ENCODE measurements at regions not wholly inside any gene's neighbourhood (a gene's known extent, or its start where the extent isn't known, plus 50 kb on each side); places are given as distances from the start of the nearest gene placed in this dataset.

DNA sequence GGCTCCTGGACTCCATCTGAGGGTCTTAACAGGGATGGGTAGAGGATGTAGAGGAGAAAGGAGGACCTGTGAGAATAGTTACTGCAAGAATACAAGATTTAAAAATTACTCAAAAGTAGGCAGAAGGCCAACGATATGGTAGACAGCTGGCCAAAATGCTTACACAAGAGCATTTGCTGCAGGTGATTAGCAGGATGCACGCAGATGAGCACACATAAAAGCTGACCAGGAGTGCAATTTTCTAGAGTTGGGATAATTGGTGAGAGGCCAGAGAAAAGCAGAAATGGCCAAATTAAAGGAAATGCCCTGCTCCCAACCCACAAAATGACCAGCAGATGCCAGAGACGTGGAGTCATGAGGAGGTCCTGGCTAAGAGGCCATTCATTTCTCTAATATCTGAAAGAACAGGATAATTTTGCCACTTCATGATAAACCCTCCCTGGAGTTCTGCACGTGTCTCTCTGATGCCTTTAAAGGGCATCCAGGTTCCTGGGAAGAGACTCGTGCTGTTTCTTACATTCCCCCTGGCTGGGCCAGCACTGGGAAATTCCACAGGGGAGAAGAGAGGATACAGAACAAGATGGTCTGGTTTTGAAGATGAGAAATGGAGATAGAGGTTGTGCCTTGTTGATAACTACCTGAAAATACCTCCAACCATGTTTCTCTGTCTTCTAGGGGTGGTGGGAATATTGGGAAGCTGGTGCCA is 62.3 kb upstream of the KCNA3 start:
- TF ChIP-seq TEAD4 (IDR thresholded peaks at IDR 0.05) (no peak), TAF1 (IDR thresholded peaks at IDR 0.05; ENCODE audit: low read depth) (no peak), REST (IDR thresholded peaks at IDR 0.05; ENCODE audit: low read depth) (no peak), FOXM1 (IDR thresholded peaks at IDR 0.05; ENCODE audit: borderline replicate concordance, low read depth) (no peak), USF1 (IDR thresholded peaks at IDR 0.05) (no peak), RAD21 (IDR thresholded peaks at IDR 0.05; ENCODE audit: low read depth) (no peak), EP300 (IDR thresholded peaks at IDR 0.05; ENCODE audit: borderline replicate concordance) (no peak), EGR1 (IDR thresholded peaks at IDR 0.05) (no peak), ZBTB7A (IDR thresholded peaks at IDR 0.05; ENCODE audit: low read depth) (no peak), NFIC (IDR thresholded peaks at IDR 0.05) (no peak), CREB1 (IDR thresholded peaks at IDR 0.05; ENCODE audit: low read depth) (no peak), CEBPB (IDR thresholded peaks at IDR 0.05) (no peak), YY1 (IDR thresholded peaks at IDR 0.05; ENCODE audit: low read depth) (no peak), TCF12 (IDR thresholded peaks at IDR 0.05; ENCODE audit: low read depth) (no peak)
- TF ChIP-seq, protein P1, sequence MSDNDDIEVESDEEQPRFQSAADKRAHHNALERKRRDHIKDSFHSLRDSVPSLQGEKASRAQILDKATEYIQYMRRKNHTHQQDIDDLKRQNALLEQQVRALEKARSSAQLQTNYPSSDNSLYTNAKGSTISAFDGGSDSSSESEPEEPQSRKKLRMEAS (IDR thresholded peaks at IDR 0.05), result no peak

- TF ChIP-seq ZBTB7A (IDR thresholded peaks at IDR 0.05; ENCODE audit: low read depth), result no peak
- TF ChIP-seq CEBPB (IDR thresholded peaks at IDR 0.05), result no peak
- TF ChIP-seq, protein P1 (IDR thresholded peaks at IDR 0.05), result no peak
- no peak for TF ChIP-seq EGR1 (IDR thresholded peaks at IDR 0.05)
- no peak for TF ChIP-seq TEAD4 (IDR thresholded peaks at IDR 0.05)
- no peak for TF ChIP-seq CREB1 (IDR thresholded peaks at IDR 0.05; ENCODE audit: low read depth)
- TF ChIP-seq REST (IDR thresholded peaks at IDR 0.05; ENCODE audit: low read depth), result no peak
- TF ChIP-seq EP300 (IDR thresholded peaks at IDR 0.05; ENCODE audit: borderline replicate concordance), result no peak
- no peak for TF ChIP-seq FOXM1 (IDR thresholded peaks at IDR 0.05; ENCODE audit: borderline replicate concordance, low read depth)
- TF ChIP-seq TCF12 (IDR thresholded peaks at IDR 0.05; ENCODE audit: low read depth), result no peak
Measured at GRCh38 chr1:110734133-110734680, 59.5 kb upstream of the KCNA3 start.

DNA sequence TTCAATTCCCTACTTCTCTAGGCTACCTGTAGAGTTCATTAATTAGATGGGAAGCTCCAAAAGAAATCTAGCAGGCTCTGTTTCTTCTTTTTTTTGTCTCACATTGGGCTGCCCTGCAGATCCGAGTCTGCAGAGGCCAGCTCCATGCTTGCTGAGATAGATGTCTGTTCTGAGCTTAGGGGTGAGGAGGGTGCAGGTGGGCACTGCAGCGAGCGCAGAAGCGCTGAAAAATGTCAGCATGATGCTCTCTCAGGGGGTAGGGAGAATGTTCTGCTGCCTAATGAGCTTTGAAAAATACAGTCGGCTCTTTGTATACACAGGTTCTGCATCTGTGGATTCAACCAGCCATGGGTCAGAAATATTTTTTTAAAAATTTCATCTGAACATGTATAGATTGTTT is 56.8 kb upstream of the KCNA3 start:
- TF ChIP-seq FOXM1 (IDR thresholded peaks at IDR 0.05; ENCODE audit: borderline replicate concordance, low read depth) (no peak), EP300 (IDR thresholded peaks at IDR 0.05; ENCODE audit: borderline replicate concordance) (no peak), TEAD4 (IDR thresholded peaks at IDR 0.05) (no peak), TCF12 (IDR thresholded peaks at IDR 0.05; ENCODE audit: low read depth) (no peak), ZBTB7A (IDR thresholded peaks at IDR 0.05; ENCODE audit: low read depth) (no peak), CREB1 (IDR thresholded peaks at IDR 0.05; ENCODE audit: low read depth) (no peak), NFIC (IDR thresholded peaks at IDR 0.05) (no peak), USF1 (IDR thresholded peaks at IDR 0.05) (no peak), CEBPB (IDR thresholded peaks at IDR 0.05) (no peak), TAF1 (IDR thresholded peaks at IDR 0.05; ENCODE audit: low read depth) (no peak), RAD21 (IDR thresholded peaks at IDR 0.05; ENCODE audit: low read depth) (no peak), EGR1 (IDR thresholded peaks at IDR 0.05) (no peak), REST (IDR thresholded peaks at IDR 0.05; ENCODE audit: low read depth) (no peak), YY1 (IDR thresholded peaks at IDR 0.05; ENCODE audit: low read depth) (no peak)
- TF ChIP-seq, protein P1 (IDR thresholded peaks at IDR 0.05), result no peak
